HEK293T (cell line): ENCODE measurements at regions not wholly inside any gene's neighbourhood (a gene's known extent, or its start where the extent isn't known, plus 50 kb on each side); places are given as distances from the start of the nearest gene placed in this dataset.

Experiments
- ARNT ChIP-seq: fragments of 450-650 bp; IDR thresholded peaks from 2 replicates; pipeline ENCODE4 v1.6.1; 2017; ENCODE audit warnings: mild to moderate bottlenecking
- BHLHE40 ChIP-seq: fragments of 450-650 bp; IDR thresholded peaks from 2 replicates; pipeline ENCODE4 v1.6.1; 2016; ENCODE audit warnings: mild to moderate bottlenecking, moderate library complexity, borderline replicate concordance
- CTBP1 ChIP-seq: fragments of 450-650 bp; IDR thresholded peaks from 2 replicates; pipeline ENCODE4 v1.6.1; 2016; ENCODE audit warnings: borderline replicate concordance
- ELF4 ChIP-seq: fragments of 450-650 bp; IDR thresholded peaks from 2 replicates; pipeline ENCODE4 v1.6.1; 2017; ENCODE audit warnings: antibody characterized with exemption
- FOXA1 ChIP-seq: fragments of 450-650 bp; IDR thresholded peaks from 2 replicates; pipeline ENCODE4 v1.6.1; 2016; ENCODE audit warnings: mild to moderate bottlenecking
- FOXK2 ChIP-seq: fragments of 450-650 bp; IDR thresholded peaks from 2 replicates; pipeline ENCODE4 v1.6.1; 2016; ENCODE audit warnings: mild to moderate bottlenecking
- FOXM1 ChIP-seq: fragments of 450-650 bp; IDR thresholded peaks from 2 replicates; pipeline ENCODE4 v1.6.1; 2017; ENCODE audit warnings: mild to moderate bottlenecking, borderline replicate concordance
- HDGF ChIP-seq: fragments of 450-650 bp; IDR thresholded peaks from 2 replicates; pipeline ENCODE4 v1.6.1; 2017; ENCODE audit warnings: antibody characterized with exemption, borderline replicate concordance
- LEF1 ChIP-seq: fragments of 450-650 bp; IDR thresholded peaks from 2 replicates; pipeline ENCODE4 v1.6.1; 2017; ENCODE audit warnings: mild to moderate bottlenecking, borderline replicate concordance
- NFRKB ChIP-seq: fragments of 450-650 bp; IDR thresholded peaks from 2 replicates; pipeline ENCODE4 v1.6.1; 2016; ENCODE audit warnings: mild to moderate bottlenecking, moderate library complexity
- PKNOX1 ChIP-seq: fragments of 450-650 bp; IDR thresholded peaks from 2 replicates; pipeline ENCODE4 v1.6.1; 2016
- SP1 ChIP-seq: fragments of 450-650 bp; IDR thresholded peaks from 2 replicates; pipeline ENCODE4 v1.6.1; 2017
- SUZ12 ChIP-seq: fragments of 450-650 bp; IDR thresholded peaks from 2 replicates; pipeline ENCODE4 v1.6.1; 2016; ENCODE audit warnings: mild to moderate bottlenecking
- ZNF384 ChIP-seq: fragments of 450-650 bp; IDR thresholded peaks from 2 replicates; pipeline ENCODE4 v1.6.1; 2016

GRCh38 chr13:106291006-106291405 lies 244.5 kb downstream of the EFNB2 start:
- TF ChIP-seq HDGF (no peak), CTBP1 (no peak), NFRKB (no peak), ARNT (no peak), BHLHE40 (no peak), SP1 (no peak), FOXM1 (no peak), ELF4 (no peak), FOXA1 (no peak), SUZ12 (no peak), LEF1 (no peak), FOXK2 (no peak), PKNOX1 (no peak), ZNF384 (no peak)
